Ishikawa (cell line): ENCODE measurements at regions not wholly inside any gene's neighbourhood (a gene's known extent, or its start where the extent isn't known, plus 50 kb on each side); places are given as distances from the start of the nearest gene placed in this dataset.

ENCODE experiments used
- CREB1 ChIP-seq: IDR thresholded peaks from 2 replicates; pipeline ENCODE4 v1.6.1; 2012; ENCODE audit warnings: low read depth
- EGR1 ChIP-seq: IDR thresholded peaks from 2 replicates; pipeline ENCODE4 v1.6.1; 2012
- EP300 ChIP-seq: IDR thresholded peaks from 2 replicates; pipeline ENCODE4 v1.6.1; 2012; ENCODE audit warnings: borderline replicate concordance
- FOXM1 ChIP-seq: IDR thresholded peaks from 2 replicates; pipeline ENCODE4 v1.6.1; 2012; ENCODE audit warnings: low read depth, borderline replicate concordance
- MAX ChIP-seq: IDR thresholded peaks from 2 replicates; pipeline ENCODE4 v1.6.1; 2012
- NFIC ChIP-seq: IDR thresholded peaks from 2 replicates; pipeline ENCODE4 v1.6.1; 2012
- RAD21 ChIP-seq: IDR thresholded peaks from 2 replicates; pipeline ENCODE4 v1.6.1; 2012; ENCODE audit warnings: low read depth
- REST ChIP-seq: IDR thresholded peaks from 2 replicates; pipeline ENCODE4 v1.6.1; 2012; ENCODE audit warnings: low read depth, mild to moderate bottlenecking
- TAF1 ChIP-seq: IDR thresholded peaks from 2 replicates; pipeline ENCODE4 v1.6.1; 2012; ENCODE audit warnings: low read depth, mild to moderate bottlenecking
- TCF12 ChIP-seq: IDR thresholded peaks from 2 replicates; pipeline ENCODE4 v1.6.1; 2012; ENCODE audit warnings: low read depth
- TEAD4 ChIP-seq: IDR thresholded peaks from 2 replicates; pipeline ENCODE4 v1.6.1; 2012
- YY1 ChIP-seq: IDR thresholded peaks from 2 replicates; pipeline ENCODE4 v1.6.1; 2012; ENCODE audit warnings: low read depth

DNA sequence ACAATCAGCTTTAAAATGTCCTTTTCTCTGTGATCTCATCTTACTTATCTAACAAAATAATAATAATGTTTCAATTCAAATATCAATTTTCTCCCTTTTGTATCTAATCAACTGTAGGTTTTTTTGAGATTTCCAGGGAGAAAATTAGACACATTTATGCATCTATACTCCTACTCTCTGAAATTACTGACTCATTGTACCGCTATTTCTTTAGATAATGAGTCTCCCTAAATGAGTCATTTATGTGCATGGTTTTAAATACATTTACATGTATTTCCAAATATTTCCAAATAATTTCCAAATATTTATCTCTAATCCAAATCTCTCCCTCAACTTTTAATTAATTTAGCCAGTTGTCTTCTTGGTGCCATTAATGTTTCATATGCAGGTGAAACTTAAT lies 621.0 kb downstream of the TECRL start:
- no peak for TF ChIP-seq EP300
- no peak for TF ChIP-seq FOXM1
- TF ChIP-seq RAD21, result no peak
- TF ChIP-seq TAF1, result no peak
- no peak for TF ChIP-seq MAX
- no peak for TF ChIP-seq TCF12
- TF ChIP-seq TEAD4, result no peak
- no peak for TF ChIP-seq YY1
- TF ChIP-seq REST, result no peak
- no peak for TF ChIP-seq NFIC
- TF ChIP-seq EGR1, result no peak
- no peak for TF ChIP-seq CREB1
